ENCODE measurements at regions not wholly inside any gene's neighbourhood (a gene's known extent, or its start where the extent isn't known, plus 50 kb on each side); places are given as distances from the start of the nearest gene placed in this dataset.

DNA sequence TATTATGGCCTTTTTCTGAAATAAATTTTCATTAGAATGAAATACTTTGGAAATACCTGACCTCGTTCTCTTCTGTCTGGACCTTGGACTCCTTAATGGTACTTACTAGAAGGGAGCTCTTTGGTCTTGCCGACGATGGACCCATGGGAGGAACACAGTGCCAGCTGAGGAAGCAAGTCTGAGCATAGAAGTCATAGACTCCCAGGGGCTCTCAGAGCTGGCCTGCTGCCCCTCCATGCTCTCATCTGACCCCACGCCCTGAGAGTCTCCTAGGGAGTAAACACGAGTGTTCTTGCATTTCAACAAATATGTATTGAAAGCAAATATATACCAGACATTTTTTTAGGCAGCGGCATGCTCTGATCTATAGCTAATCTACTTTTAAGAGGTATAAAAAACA lies 87.8 kb downstream of the PLEKHG1 start:
- Histone ChIP-seq H3K27me3 (ENCODE audit: insufficient read depth, low read length, poor library complexity, severe bottlenecking) (no peaks in the 10 kb centered on the region), H3K9me2 (replicated peaks; ENCODE audit: low read depth, low read length) (no peaks in the 10 kb centered on the region), H3K4me1 (ENCODE audit: insufficient read depth, low read length, poor library complexity, severe bottlenecking) (peaks cover 14% of the 10 kb centered on the region), H3F3A (ENCODE audit: low read depth) (no peaks in the 10 kb centered on the region), H3K9ac (ENCODE audit: low read depth, low read length, poor library complexity, severe bottlenecking) (no peak overlapping the region), H3K36me3 (ENCODE audit: insufficient read depth, low read length) (no peaks in the 10 kb centered on the region; the same call in 1 of the 2 replicates), H4K20me1 (ENCODE audit: insufficient read depth, low read length, poor library complexity, severe bottlenecking) (peaks cover 7% of the 10 kb centered on the region), H3K4me3 (ENCODE audit: low read length, poor library complexity, severe bottlenecking) (no peak overlapping the region), H3K4me2 (ENCODE audit: low read depth, low read length, poor library complexity, severe bottlenecking) (no peak overlapping the region), H3K9me3 (ENCODE audit: insufficient read depth, low read depth, low read length) (no peaks in the 10 kb centered on the region), H3K79me2 (ENCODE audit: insufficient read depth, low read length) (peaks cover 44% of the 10 kb centered on the region), H2AFZ (ENCODE audit: low read length) (no peak overlapping the region)
- TF ChIP-seq, protein P1, sequence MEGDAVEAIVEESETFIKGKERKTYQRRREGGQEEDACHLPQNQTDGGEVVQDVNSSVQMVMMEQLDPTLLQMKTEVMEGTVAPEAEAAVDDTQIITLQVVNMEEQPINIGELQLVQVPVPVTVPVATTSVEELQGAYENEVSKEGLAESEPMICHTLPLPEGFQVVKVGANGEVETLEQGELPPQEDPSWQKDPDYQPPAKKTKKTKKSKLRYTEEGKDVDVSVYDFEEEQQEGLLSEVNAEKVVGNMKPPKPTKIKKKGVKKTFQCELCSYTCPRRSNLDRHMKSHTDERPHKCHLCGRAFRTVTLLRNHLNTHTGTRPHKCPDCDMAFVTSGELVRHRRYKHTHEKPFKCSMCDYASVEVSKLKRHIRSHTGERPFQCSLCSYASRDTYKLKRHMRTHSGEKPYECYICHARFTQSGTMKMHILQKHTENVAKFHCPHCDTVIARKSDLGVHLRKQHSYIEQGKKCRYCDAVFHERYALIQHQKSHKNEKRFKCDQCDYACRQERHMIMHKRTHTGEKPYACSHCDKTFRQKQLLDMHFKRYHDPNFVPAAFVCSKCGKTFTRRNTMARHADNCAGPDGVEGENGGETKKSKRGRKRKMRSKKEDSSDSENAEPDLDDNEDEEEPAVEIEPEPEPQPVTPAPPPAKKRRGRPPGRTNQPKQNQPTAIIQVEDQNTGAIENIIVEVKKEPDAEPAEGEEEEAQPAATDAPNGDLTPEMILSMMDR (conservative IDR thresholded peaks at IDR 0.05; ENCODE audit: low read length): no peak
- no peak for TF ChIP-seq EZH2phosphoT487 (IDR thresholded peaks at IDR 0.05; ENCODE audit: borderline replicate concordance)

DNA sequence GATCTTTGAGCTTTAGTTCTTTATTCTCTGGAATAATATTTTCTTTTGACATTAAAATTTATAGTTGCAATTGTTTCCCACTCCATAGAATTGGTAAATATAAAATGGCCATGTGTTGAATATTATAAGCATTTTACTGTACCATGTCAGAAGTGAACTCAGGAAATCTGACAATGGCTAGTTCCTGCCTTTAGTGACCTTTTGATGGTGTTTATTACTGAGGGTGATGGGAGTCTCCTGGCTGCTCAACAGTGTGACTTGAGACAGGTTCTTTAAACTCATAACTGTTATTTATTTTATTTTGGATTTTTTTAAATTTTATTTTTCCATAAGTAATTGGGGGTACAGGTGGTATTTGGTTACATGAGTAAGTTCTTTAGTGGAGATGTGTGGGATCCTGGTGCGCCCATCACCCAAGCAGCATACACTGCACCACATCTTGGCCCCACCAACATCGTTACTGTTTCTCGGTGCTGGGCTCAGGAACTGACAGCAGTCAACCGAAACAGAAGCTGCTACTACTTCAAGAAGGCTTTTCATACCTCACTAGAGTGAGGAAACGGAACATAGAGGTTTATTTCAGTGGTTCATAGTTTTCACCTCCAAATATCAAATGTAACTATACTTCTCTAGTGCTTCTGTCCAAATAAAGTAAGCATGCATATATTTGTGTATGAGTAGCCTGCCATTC lies 90.4 kb downstream of the PLEKHG1 start:
- H3K4me2 ChIP-seq (ENCODE audit: low read depth, low read length, poor library complexity, severe bottlenecking): no peak overlapping the region
- H3K79me2 ChIP-seq (ENCODE audit: insufficient read depth, low read length): peaks cover 43% of the 10 kb centered on the region
- no peak overlapping the region for H3K9ac ChIP-seq (ENCODE audit: low read depth, low read length, poor library complexity, severe bottlenecking)
- peaks cover 15% of the 10 kb centered on the region for H4K20me1 ChIP-seq (ENCODE audit: insufficient read depth, low read length, poor library complexity, severe bottlenecking)
- H3K9me2 ChIP-seq (replicated peaks; ENCODE audit: low read depth, low read length): no peaks in the 10 kb centered on the region
- H3K27me3 ChIP-seq (ENCODE audit: insufficient read depth, low read length, poor library complexity, severe bottlenecking): no peaks in the 10 kb centered on the region
- TF ChIP-seq EZH2phosphoT487 (IDR thresholded peaks at IDR 0.05; ENCODE audit: borderline replicate concordance): no peak
- TF ChIP-seq, protein P1 (conservative IDR thresholded peaks at IDR 0.05; ENCODE audit: low read length): no peak
- H3F3A ChIP-seq (ENCODE audit: low read depth): no peaks in the 10 kb centered on the region
- peaks cover 8% of the 10 kb centered on the region for H3K4me1 ChIP-seq (ENCODE audit: insufficient read depth, low read length, poor library complexity, severe bottlenecking)
- H3K9me3 ChIP-seq (ENCODE audit: insufficient read depth, low read depth, low read length): no peaks in the 10 kb centered on the region
- no peak overlapping the region for H2AFZ ChIP-seq (ENCODE audit: low read length)
- H3K4me3 ChIP-seq (ENCODE audit: low read length, poor library complexity, severe bottlenecking): no peak overlapping the region
- H3K36me3 ChIP-seq (ENCODE audit: insufficient read depth, low read length): no peaks in the 10 kb centered on the region; the same call in 1 of the 2 replicates

DNA sequence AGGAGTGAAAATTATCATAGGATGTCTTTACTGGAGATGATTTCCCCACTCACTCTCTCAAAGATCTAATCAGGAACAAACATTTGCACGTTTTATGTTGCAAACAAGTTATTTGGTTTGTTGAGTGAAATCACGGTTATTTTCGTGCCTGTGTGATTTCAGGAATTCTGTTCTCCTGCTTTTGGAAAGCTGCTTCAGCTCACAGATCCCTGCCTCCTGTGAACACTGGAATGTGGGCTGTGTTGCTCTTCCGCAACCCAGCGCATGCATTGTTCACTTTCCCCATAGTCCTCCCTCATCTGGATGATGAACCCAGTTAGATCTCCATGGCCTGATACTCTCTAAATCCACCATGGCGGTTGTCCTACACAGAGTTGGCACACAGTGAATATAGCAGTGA lies 91.0 kb downstream of the PLEKHG1 start:
- Histone ChIP-seq H2AFZ (ENCODE audit: low read length) (no peak overlapping the region), H3K79me2 (ENCODE audit: insufficient read depth, low read length) (peaks cover 43% of the 10 kb centered on the region), H3K4me1 (ENCODE audit: insufficient read depth, low read length, poor library complexity, severe bottlenecking) (peaks cover 8% of the 10 kb centered on the region), H3K9me3 (ENCODE audit: insufficient read depth, low read depth, low read length) (no peaks in the 10 kb centered on the region), H3K4me3 (ENCODE audit: low read length, poor library complexity, severe bottlenecking) (no peak overlapping the region), H3K4me2 (ENCODE audit: low read depth, low read length, poor library complexity, severe bottlenecking) (no peak overlapping the region), H3F3A (ENCODE audit: low read depth) (no peaks in the 10 kb centered on the region), H4K20me1 (ENCODE audit: insufficient read depth, low read length, poor library complexity, severe bottlenecking) (peaks cover 17% of the 10 kb centered on the region), H3K27me3 (ENCODE audit: insufficient read depth, low read length, poor library complexity, severe bottlenecking) (no peaks in the 10 kb centered on the region), H3K9ac (ENCODE audit: low read depth, low read length, poor library complexity, severe bottlenecking) (no peak overlapping the region), H3K9me2 (replicated peaks; ENCODE audit: low read depth, low read length) (no peaks in the 10 kb centered on the region), H3K36me3 (ENCODE audit: insufficient read depth, low read length) (no peaks in the 10 kb centered on the region; the same call in 1 of the 2 replicates)
- TF ChIP-seq, protein P1 (conservative IDR thresholded peaks at IDR 0.05; ENCODE audit: low read length): no peak
- TF ChIP-seq EZH2phosphoT487 (IDR thresholded peaks at IDR 0.05; ENCODE audit: borderline replicate concordance): no peak

Data from Loucy (cell line).